ENCODE measurements at regions not wholly inside any gene's neighbourhood (a gene's known extent, or its start where the extent isn't known, plus 50 kb on each side); places are given as distances from the start of the nearest gene placed in this dataset.
A peak's percentile ranks its signal among the peaks of the same experiment; 100 is the strongest.
"Not testable (repeated sequence)": the region's sequence is repeated elsewhere in the genome, so short reads cannot be mapped to it uniquely, and the experiment has no call there.

DNA sequence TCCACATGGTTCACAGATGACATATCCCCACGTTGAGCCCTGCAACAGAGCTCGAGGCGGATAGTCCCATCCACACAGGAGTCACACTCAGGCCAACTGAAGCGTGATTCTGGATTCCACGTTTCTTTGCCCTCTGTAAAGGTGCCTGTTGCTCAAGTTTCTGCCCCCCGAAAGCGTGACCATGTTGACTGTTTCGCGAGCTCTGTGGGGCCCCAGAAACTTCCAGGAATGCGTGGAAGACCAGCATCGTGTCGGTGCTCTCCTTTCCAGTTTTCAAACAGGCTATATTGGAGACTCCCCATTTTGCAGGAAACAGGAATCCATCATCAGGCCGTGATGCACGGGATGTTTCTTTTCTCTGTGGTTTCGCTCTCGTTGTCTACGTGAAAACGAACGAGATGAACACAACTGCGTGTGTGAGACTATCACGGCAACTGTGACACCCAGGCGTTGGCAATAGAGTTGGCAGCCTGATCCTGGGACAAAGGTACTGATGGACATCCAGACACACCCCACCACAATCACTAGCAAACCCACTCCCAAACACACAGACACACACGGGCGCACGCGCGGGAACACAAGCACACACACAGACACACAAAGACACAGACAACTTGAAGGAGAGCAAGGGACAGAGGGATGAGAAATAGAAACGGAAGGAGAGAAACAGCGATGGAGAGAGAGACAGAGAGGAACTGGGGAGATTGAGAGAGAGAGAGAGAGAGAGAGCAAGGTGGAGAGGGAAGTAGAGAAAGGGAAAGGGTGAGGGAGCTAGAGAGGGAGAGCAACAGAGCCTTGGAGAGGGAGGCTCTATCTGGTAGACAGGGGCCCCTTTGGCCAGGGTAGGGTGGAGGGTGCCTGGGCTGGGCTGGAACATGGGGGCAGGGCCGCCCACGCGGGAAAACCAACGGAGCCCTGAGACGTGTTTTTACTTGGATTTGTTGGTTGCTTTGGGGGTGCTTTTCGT, 1609.3 kb downstream of the SPATA31A7 start:
- peak overlapping the region; percentile 15 to 46 for H3K4me3 ChIP-seq
- H3K27ac ChIP-seq = peak overlapping the region; percentile 43
- DNase-seq (ENCODE audit: extremely low spot score in 2 of 2) = peak; percentile 90 to 97
- H3K36me3 ChIP-seq; H3K9me3 ChIP-seq; intact Hi-C loops (cut with DNase I): not testable (repeated sequence)
- peaks cover 11% of the 10 kb centered on the region for H3K27me3 ChIP-seq
- H3K4me1 ChIP-seq = peaks cover 41% of the 10 kb centered on the region

DNA sequence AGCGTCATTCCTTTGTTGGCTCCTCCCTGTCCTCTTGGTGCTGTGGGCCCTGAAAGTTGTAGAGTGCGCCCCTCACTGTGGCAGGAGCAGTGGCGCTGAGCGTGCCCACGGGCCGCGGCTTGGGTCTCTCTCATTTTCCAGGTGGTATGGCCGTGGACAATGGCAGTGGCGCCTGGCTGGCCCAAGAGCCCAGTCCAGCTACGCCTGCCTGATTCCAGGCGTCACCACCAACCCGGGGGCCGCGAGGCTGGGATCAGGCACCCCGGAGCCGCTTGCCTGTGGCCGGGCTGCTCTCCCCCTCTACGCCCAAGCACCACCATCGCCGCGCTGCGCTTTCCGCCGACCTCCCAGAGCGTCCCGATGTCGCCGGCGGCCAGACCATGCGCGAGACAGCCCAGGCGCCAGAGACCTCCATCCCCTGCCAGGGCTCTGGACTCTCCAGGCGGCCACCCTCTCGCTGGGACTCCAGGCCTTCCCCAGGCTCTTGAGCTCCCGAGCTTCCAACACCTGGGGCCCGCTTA, 1610.1 kb downstream of the SPATA31A7 start:
- peak; percentile 84 to 96 for DNase-seq (ENCODE audit: extremely low spot score in 2 of 2)
- H3K9me3 ChIP-seq; intact Hi-C loops (cut with DNase I); H3K36me3 ChIP-seq: not testable (repeated sequence)
- peak overlapping the region; percentile 15 to 46 for H3K4me3 ChIP-seq
- H3K27me3 ChIP-seq = peaks cover 11% of the 10 kb centered on the region
- H3K27ac ChIP-seq = peak overlapping the region; percentile 43
- H3K4me1 ChIP-seq = peaks cover 41% of the 10 kb centered on the region

DNA sequence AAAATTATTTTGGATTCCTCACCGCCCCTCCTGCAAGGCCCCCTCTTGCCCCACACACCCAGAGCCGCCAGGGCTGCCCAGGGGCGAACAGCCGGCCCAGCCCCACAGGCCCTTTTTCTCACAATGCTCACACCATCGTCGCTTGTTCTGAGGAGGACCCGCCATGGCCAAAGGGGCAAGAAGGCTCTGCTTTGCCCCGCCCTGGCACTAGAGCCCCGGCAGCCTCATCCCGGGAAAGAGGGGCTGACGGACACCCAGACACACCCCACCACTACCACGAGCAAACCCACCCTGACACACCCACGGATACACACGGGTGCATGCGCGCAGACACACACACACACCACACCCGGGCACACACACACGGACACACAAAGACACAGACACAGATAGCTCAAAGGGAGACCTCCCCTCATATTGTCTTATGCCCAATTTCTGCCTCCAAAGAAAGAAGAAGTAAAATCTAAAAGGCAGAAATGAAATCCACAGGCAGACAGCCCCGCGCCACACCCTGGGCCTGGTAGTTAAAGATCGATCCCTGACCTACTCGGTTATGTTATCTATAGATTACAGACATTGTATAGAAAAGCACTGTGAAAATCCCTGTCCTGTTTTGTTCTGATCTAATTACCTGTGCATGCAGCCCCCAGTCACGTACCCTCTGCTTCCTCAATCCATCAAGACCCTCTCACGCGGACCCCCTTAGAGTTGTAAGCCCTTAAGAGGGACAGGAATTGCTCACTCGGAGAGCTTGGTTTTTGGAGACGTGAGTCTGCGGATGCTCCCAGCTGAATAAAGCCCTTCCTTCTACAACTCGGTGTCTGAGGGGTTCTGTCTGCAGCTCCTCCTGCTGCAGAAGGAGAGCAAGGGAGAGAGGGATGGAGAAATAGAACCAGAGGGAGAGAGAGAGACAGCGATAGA, 1610.9 kb downstream of the SPATA31A7 start:
- H3K27ac ChIP-seq; intact Hi-C loops (cut with DNase I); H3K9me3 ChIP-seq; H3K36me3 ChIP-seq: not testable (repeated sequence)
- DNase-seq (ENCODE audit: extremely low spot score in 2 of 2) = peak; percentile 90 to 98
- Histone ChIP-seq H3K4me1 (peaks cover 41% of the 10 kb centered on the region), H3K27me3 (peaks cover 11% of the 10 kb centered on the region), H3K4me3 (peak overlapping the region; percentile 15 to 46)

DNA sequence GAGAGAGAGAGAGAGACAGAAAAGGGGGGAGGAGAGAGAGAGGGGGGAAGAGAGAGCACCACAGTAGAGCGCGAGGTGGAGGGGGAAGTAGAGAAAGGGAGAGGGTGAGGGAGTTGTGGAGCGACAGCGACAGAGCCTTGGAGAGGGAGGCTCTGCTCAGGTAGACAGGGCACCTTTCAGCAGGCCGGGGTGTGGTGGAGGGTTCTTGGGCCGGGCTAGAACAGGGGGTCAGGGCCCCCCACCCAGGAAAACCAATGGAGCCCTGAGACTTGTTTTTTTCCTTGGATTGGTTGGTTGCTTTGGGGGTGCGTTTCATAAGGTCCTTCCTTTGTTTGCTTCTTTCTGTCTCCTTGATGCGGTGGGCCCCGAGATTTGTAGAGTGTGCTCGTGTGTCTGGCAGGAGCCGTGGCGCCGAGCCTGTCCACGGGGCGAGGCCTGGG, 1611.6 kb downstream of the SPATA31A7 start:
- H3K27me3 ChIP-seq = peaks cover 11% of the 10 kb centered on the region
- H3K27ac ChIP-seq = not testable (repeated sequence)

DNA sequence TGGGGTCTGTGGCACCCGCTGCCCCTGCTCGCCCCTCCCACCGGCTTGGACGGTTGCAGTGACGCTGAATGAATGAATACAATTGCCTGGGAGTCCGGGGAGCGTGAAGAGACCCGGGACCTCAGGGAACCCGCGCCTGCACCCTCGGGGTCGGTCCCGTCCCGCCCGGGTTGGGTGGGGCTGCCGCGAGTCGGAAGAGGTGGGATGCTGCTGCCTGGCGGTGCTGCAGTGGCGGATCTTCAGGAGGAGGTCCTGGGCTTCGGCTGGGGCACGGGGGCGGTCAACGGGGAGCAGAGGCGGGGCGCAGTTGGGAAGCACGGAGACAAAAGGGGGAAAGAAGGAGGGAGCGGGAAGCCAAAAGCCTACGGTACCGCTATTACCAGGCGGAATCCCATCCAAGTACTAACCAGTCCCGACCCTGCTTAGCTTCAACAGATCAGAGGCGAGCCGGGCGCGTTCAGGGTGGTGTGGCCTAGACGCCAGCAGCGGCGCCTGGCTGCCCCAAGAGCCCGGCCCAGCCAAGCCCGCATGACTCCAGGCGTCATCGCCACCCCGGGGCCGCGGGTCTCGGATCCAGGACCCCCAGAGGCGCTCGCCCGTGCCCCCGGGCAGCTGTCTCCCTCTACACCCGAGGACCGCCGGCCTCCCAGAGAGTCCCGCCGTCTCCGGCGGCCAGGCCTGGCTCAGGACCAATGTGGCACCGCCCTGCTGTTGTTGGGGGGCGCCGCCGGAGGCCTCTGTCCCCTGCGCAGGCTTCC, 1612.3 kb downstream of the SPATA31A7 start:
- DNase-seq (ENCODE audit: extremely low spot score in 2 of 2) = peak; percentile 92 to 99
- Histone ChIP-seq H3K4me3 (peak overlapping the region; percentile 46 to 49), H3K4me1 (peaks cover 41% of the 10 kb centered on the region), H3K27ac (peak overlapping the region; percentile 60), H3K27me3 (peaks cover 11% of the 10 kb centered on the region)
- peak in 1 of 2 donors; percentile 35 for TF ChIP-seq POLR2AphosphoS5 (IDR thresholded peaks at IDR 0.05; ENCODE audit: insufficient read depth in 1 of 2, low read depth in 1 of 2)
- H3K9me3 ChIP-seq; H3K36me3 ChIP-seq; intact Hi-C loops (cut with DNase I): not testable (repeated sequence)

More for the DNA sequence above, 1611.6 kb downstream of the SPATA31A7 start:
- intact Hi-C loops (cut with DNase I); H3K36me3 ChIP-seq; H3K9me3 ChIP-seq: not testable (repeated sequence)
- Histone ChIP-seq H3K4me3 (peak overlapping the region; percentile 46 to 49), H3K4me1 (peaks cover 41% of the 10 kb centered on the region)
- peak; percentile 89 to 95 for DNase-seq (ENCODE audit: extremely low spot score in 2 of 2)

DNA sequence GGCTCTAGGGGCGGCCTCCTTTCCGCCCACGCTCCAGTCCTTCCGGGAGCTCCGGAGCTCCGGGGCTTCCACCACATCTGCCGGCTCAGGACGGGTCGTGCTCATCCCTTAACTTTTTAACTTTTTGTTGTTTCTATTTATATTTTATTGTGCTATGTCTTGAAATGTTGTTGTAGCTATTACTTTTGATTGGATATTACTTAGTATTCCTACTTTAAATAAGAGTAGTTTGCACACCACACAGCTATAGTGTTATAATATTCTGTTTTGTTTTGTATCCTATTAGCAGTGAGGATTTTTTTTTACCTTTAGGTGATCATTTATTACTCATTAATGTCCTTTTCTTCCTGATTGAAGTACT, 1612.9 kb downstream of the SPATA31A7 start:
- DNase-seq (ENCODE audit: extremely low spot score in 2 of 2); H3K9me3 ChIP-seq; H3K36me3 ChIP-seq; intact Hi-C loops (cut with DNase I): not testable (repeated sequence)
- Histone ChIP-seq H3K4me1 (peaks cover 41% of the 10 kb centered on the region), H3K27ac (peak overlapping the region; percentile 60), H3K4me3 (peak overlapping the region; percentile 46 to 49), H3K27me3 (peaks cover 11% of the 10 kb centered on the region)

DNA sequence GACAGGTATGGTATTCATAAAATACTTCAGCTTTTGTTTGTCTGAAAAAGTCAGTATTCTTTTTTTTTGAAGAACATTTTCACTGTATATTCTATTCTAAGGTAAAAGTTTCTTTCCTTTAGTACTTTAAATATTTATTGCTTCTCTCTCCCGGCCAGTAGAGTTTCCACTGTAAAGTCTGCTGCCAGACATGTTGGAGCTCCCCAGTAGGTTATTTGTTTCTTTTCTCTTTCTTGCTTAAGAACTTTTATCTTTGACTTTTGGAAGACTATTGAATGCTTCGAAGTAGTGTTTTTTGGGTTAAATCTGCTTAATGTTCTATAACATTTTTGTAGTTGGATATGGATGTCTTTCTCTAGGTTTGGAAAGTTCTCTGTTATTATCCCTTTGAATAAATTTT, 1613.3 kb downstream of the SPATA31A7 start:
- Histone ChIP-seq H3K4me3 (peak overlapping the region in 1 of 2 donors; percentile 46), H3K27me3 (peaks cover 11% of the 10 kb centered on the region), H3K4me1 (peaks cover 41% of the 10 kb centered on the region)
- H3K27ac ChIP-seq; H3K36me3 ChIP-seq; H3K9me3 ChIP-seq; DNase-seq (ENCODE audit: extremely low spot score in 2 of 2); intact Hi-C loops (cut with DNase I): not testable (repeated sequence)

DNA sequence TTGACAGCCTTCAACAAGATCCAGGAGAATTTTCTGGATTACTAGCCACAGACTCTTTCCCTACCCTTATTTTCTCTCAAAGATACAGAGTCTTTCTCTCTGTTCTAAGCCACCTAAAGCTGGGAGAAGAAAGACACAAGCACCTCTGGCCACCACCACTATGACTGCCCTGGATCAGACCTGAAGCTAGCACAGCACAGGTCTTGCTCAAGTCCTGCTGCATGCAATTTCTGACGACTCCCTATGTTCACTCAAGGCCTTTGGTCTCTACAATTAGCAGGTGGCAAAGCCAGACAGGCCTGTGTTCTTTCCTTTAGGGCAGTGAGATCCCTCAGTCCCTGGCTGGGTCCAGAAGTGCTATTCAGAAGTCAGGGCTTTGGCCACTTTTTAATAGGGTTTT, 1614.5 kb downstream of the SPATA31A7 start:
- H3K27ac ChIP-seq; H3K4me3 ChIP-seq; H3K9me3 ChIP-seq; intact Hi-C loops (cut with DNase I); H3K36me3 ChIP-seq; H3K27me3 ChIP-seq: not testable (repeated sequence)
- peak in 1 of 2 donors; percentile 86 for DNase-seq (ENCODE audit: extremely low spot score in 2 of 2)
- peaks cover 35% of the 10 kb centered on the region for H3K4me1 ChIP-seq

DNA sequence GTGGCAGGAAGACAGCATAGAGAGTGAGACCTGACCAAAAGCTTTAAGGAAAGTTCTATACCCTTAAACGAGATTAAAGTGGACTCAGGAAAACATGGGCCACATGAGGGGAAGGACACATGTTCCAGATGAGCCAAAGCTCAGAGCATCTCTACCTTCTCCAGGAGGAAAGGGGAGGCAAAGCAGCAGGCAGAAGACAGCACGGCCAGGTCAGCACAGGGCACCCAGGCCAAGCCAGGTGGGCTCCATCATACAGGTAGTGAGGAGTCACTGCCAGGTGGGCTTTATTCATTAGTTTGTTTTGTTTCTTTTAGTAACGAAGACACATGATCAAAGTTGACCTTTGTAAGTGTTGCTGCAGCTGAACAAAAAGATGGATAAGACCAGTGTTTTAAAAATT, 1617.6 kb downstream of the SPATA31A7 start:
- H3K27me3 ChIP-seq; H3K9me3 ChIP-seq; intact Hi-C loops (cut with DNase I); DNase-seq (ENCODE audit: extremely low spot score in 2 of 2); H3K36me3 ChIP-seq; H3K27ac ChIP-seq; H3K4me3 ChIP-seq; H3K4me1 ChIP-seq: not testable (repeated sequence)

DNA sequence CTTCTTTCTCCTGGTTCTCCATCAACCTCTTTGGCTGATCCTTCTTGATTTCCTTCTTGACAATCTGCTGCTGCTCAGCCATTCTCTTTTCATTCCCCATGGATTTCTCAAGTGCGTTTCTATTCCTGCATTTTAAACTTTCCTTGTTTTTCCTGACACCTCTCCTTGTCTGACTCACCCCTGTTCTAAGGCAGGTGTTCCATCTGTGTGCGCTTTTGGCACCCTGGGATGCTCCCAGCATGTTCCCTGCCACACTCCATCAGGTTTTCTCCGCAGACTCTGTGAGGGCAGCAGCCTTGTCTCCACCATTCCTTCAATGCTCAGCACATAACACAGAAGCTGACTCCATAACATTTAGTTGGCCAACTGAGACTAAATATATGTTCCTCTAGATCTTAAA, 1618.2 kb downstream of the SPATA31A7 start:
- H3K36me3 ChIP-seq; H3K4me1 ChIP-seq; H3K9me3 ChIP-seq; intact Hi-C loops (cut with DNase I); H3K4me3 ChIP-seq; H3K27ac ChIP-seq; H3K27me3 ChIP-seq: not testable (repeated sequence)
- peak in 1 of 2 donors; percentile 72 for DNase-seq (ENCODE audit: extremely low spot score in 2 of 2)

DNA sequence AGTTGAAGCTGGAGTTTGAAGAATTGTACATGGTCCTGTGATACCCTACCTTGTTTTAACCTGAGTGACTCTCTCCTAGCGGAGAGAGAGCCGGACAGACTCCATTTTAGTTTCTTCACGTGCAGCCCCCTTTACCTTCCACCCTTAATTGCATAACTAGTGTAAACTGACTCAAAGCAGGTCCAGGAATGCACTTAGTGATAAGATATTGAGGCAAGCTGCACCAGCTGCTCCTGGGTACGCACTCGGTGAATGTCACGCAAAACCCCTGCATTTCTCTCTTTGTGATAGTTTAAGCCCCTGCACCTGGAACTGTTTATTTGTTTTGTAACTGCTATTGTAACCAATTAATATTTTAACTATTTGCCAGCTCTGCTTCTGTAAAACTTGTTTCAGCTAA, 1620.5 kb downstream of the SPATA31A7 start:
- H3K4me1 ChIP-seq; H3K27me3 ChIP-seq; H3K27ac ChIP-seq; H3K36me3 ChIP-seq; H3K9me3 ChIP-seq; intact Hi-C loops (cut with DNase I); H3K4me3 ChIP-seq: not testable (repeated sequence)
- peak in 1 of 2 donors; percentile 8 for DNase-seq (ENCODE audit: extremely low spot score in 2 of 2)

DNA sequence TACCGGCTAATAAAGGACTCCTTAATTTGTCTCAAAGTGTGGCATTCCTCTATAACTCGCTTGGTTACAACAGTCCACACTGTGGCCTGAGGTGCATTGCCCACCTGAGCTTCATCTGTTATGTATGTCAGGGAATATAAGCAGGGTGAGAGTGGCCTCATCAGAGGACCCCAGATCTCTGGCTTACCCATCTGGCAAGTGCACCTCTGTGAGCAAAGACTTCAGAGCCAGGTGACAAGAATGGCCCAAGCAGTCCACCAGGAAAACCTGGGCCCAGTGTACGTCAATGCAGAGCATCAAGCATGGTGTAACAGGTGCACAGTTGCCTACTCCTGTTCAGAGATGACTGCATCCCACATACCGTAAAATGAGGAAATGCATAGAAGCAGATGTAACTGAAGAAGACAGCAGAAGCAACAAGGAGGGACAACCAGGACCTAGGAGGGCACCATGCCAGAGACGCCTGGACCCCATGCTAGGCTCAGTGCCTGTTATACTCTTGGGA, 1621.0 kb downstream of the SPATA31A7 start:
- H3K4me3 ChIP-seq; H3K4me1 ChIP-seq; intact Hi-C loops (cut with DNase I); H3K27me3 ChIP-seq; H3K27ac ChIP-seq; H3K9me3 ChIP-seq; H3K36me3 ChIP-seq: not testable (repeated sequence)
- peak in 1 of 2 donors; percentile 34 for DNase-seq (ENCODE audit: extremely low spot score in 2 of 2)
